ENCODE measurements at regions not wholly inside any gene's neighbourhood (a gene's known extent, or its start where the extent isn't known, plus 50 kb on each side); places are given as distances from the start of the nearest gene placed in this dataset.

DNA sequence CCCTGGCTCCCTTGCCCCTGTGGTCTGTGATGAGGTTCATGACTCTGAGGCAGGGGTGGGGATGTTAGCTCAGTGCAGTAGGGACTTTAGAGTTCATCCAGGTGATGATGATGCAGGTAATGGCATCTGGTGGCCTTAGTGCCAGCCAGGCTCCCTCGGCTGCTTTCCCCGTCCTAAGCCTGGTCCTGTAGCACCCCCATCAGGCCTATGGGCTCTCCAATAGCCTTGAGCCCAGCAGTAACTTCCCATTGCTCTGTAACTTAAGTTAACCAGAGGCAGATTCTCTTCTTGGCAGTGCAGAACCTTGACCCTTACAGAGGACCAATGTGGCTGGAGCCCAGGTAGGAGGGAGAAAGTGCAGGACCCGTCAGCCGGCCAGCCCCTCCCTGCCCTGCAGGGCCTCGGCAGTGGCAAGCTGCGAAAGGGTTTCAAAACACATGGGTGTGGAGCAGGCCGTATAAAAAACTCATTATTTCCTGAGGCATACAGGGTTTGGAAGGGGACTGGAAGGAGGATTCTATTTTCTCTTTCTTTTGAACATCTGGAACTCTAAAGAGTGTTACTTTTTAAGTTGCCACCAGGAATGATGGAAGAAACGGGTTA lies 406.9 kb downstream of the CDH26 start:
- TF ChIP-seq, protein P1, sequence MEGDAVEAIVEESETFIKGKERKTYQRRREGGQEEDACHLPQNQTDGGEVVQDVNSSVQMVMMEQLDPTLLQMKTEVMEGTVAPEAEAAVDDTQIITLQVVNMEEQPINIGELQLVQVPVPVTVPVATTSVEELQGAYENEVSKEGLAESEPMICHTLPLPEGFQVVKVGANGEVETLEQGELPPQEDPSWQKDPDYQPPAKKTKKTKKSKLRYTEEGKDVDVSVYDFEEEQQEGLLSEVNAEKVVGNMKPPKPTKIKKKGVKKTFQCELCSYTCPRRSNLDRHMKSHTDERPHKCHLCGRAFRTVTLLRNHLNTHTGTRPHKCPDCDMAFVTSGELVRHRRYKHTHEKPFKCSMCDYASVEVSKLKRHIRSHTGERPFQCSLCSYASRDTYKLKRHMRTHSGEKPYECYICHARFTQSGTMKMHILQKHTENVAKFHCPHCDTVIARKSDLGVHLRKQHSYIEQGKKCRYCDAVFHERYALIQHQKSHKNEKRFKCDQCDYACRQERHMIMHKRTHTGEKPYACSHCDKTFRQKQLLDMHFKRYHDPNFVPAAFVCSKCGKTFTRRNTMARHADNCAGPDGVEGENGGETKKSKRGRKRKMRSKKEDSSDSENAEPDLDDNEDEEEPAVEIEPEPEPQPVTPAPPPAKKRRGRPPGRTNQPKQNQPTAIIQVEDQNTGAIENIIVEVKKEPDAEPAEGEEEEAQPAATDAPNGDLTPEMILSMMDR (conservative IDR thresholded peaks at IDR 0.05) = peak; percentile 33
- TF ChIP-seq ZFX (IDR thresholded peaks at IDR 0.05) = no peak
